ENCODE measurements at regions not wholly inside any gene's neighbourhood (a gene's known extent, or its start where the extent isn't known, plus 50 kb on each side); places are given as distances from the start of the nearest gene placed in this dataset.

GRCh38 chrX:125004799-125005198, 314.9 kb upstream of the TEX13C start:
- Mint-ChIP-seq H3K9me3 (peaks cover 16% of the 10 kb centered on the region), H3K4me1 (ENCODE audit: unreplicated experiment) (peaks cover 8% of the 10 kb centered on the region), H3K36me3 (peaks cover 4% of the 10 kb centered on the region), H3K27ac (no peak overlapping the region), H3K4me3 (no peak overlapping the region), H3K27me3 (peaks cover 3% of the 10 kb centered on the region)
- TF ChIP-seq CTCF (conservative IDR thresholded peaks at IDR 0.05) = no peak
- no peak for DNase-seq (ENCODE audit: extremely low spot score, unreplicated experiment)

- peaks cover 3% of the 10 kb centered on the region for H3K27me3 Mint-ChIP-seq
- H3K27ac Mint-ChIP-seq = no peak overlapping the region
- DNase-seq (ENCODE audit: extremely low spot score, unreplicated experiment) = no peak
- H3K36me3 Mint-ChIP-seq = peaks cover 4% of the 10 kb centered on the region
- TF ChIP-seq CTCF (conservative IDR thresholded peaks at IDR 0.05) = no peak
- no peak overlapping the region for H3K4me3 Mint-ChIP-seq
- peaks cover 8% of the 10 kb centered on the region for H3K4me1 Mint-ChIP-seq (ENCODE audit: unreplicated experiment)
- H3K9me3 Mint-ChIP-seq = peaks cover 16% of the 10 kb centered on the region
Observed at GRCh38 chrX:125005863-125006262, 313.8 kb upstream of the TEX13C start.

GRCh38 chrX:125006704-125007103, 313.0 kb upstream of the TEX13C start:
- peaks cover 8% of the 10 kb centered on the region for H3K4me1 Mint-ChIP-seq (ENCODE audit: unreplicated experiment)
- peaks cover 3% of the 10 kb centered on the region for H3K27me3 Mint-ChIP-seq
- H3K4me3 Mint-ChIP-seq = no peak overlapping the region
- H3K27ac Mint-ChIP-seq = no peak overlapping the region
- H3K36me3 Mint-ChIP-seq = peaks cover 4% of the 10 kb centered on the region
- no peak for DNase-seq (ENCODE audit: extremely low spot score, unreplicated experiment)
- no peak for TF ChIP-seq CTCF (conservative IDR thresholded peaks at IDR 0.05)
- H3K9me3 Mint-ChIP-seq = peaks cover 16% of the 10 kb centered on the region

GRCh38 chrX:125012585-125012984, 307.1 kb upstream of the TEX13C start:
- Mint-ChIP-seq H3K4me1 (ENCODE audit: unreplicated experiment) (no peaks in the 10 kb centered on the region), H3K9me3 (peaks cover 8% of the 10 kb centered on the region), H3K36me3 (no peaks in the 10 kb centered on the region), H3K4me3 (no peak overlapping the region), H3K27me3 (no peaks in the 10 kb centered on the region), H3K27ac (no peak overlapping the region)
- no peak for DNase-seq (ENCODE audit: extremely low spot score, unreplicated experiment)
- no peak for TF ChIP-seq CTCF (conservative IDR thresholded peaks at IDR 0.05)

- H3K4me1 Mint-ChIP-seq (ENCODE audit: unreplicated experiment) = no peaks in the 10 kb centered on the region
- H3K9me3 Mint-ChIP-seq = no peaks in the 10 kb centered on the region
- H3K36me3 Mint-ChIP-seq = no peaks in the 10 kb centered on the region
- no peak for TF ChIP-seq CTCF (conservative IDR thresholded peaks at IDR 0.05)
- DNase-seq (ENCODE audit: extremely low spot score, unreplicated experiment) = no peak
- no peak overlapping the region for H3K27ac Mint-ChIP-seq
- H3K4me3 Mint-ChIP-seq = no peak overlapping the region
- H3K27me3 Mint-ChIP-seq = no peaks in the 10 kb centered on the region
Observed at GRCh38 chrX:125029131-125029530, 290.5 kb upstream of the TEX13C start.
